HG03039 (cell line): ENCODE measurements at regions not wholly inside any gene's neighbourhood (a gene's known extent, or its start where the extent isn't known, plus 50 kb on each side); places are given as distances from the start of the nearest gene placed in this dataset.
A peak's percentile ranks its signal among the peaks of the same experiment; 100 is the strongest.

ENCODE experiments used
- ATAC-seq: cut with Tn5 transposase; IDR thresholded peaks from one replicate; pipeline ENCODE4 v1.9.1; 2021; ENCODE audit warnings: mild to moderate bottlenecking, moderate library complexity; ENCODE audit not compliant: unreplicated experiment

DNA sequence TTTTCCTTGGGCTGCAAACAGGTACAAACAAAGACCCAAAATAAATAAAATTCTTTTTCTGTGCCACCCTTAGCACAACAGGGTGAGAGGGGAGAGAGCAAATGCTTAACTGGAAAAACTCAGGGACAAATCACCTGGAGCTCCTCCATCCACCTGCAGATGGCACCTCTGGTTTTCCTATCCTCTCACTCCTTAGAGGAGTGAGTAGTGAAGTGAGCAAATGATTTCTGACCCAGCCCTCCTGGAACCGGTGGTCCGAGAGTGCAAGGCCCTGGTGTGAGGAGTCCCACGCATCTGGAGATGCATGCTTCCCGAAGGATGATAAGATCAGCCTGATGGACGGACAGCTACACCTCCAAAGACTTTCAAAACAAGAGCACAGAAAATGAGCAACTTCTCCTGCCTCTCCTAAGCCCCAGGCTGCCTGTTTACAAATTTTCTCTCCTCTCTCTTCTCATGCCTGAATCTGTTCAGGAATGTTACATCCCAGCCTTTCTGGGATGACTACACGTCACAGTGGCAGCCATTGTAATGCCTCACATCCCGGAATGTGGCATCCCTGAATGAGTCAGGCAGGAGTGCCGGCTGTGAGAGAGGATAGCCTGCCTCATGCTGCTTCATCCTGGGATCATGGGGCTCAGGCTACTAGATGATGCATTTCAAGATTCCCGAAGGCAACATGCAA, 86.4 kb downstream of the ADRB2 start:
- no peak for ATAC-seq

GRCh38 chr5:148913493-148913892, 87.1 kb downstream of the ADRB2 start:
- ATAC-seq = no peak

GRCh38 chr5:148913985-148914431, 87.6 kb downstream of the ADRB2 start:
- no peak for ATAC-seq

DNA sequence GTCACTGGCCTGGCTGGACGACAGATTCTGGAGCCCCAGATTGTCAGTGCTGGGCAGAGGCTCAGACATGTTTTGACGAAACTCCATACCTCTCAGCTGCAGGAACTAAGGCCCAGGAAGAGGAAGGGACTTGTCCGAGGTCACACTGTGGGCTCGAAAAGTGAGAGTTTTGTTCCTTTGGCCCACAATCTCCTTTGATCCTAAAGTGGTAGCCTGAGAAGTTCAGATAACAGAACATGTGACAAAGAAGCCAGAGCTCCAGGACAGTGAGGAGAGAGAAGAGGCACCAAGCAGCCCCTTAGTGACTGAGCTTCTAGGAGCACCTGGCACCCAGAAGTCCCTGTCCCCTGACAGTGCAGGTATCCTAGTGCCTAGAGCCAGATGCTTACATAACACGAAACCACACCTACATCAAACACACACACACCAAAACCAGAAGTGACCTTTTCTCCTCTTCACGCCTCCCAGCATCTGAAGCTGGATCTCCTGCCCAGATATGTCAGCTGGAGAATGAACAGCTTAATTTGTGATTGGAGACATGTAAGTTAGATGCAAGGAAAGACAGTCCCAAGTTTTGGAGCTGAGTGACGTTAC, 88.9 kb downstream of the ADRB2 start:
- ATAC-seq = no peak

DNA sequence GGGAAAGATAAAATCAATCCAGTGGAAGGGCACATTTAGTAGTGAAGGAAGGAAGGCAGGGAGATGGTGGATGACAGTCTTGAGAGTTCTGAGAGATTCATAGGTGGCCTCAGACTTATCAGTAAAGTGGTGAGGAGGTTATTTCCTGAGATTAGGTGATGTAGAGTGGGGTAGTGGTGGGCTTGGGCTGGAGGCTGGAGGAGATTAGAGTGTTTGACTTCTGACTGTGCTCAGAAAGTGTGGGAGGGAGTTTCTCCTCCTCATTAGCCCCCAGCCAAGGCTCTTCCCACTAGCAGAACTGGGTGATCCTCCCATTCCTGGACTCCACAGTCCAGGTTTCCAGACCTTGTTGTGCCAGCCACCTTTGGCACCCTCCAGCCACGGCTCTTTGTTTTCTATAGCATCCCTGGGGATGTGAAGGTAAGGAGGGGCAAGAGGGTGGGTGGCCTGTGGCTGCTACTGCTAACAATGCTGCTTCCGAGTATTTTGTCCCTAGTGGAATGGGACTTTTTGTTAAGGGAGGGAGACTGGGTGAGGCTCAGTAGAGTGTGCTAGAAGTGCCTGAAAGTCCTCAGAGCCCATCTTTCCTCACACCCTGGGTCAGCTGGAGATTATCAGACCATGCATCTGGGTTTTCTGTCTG, 94.4 kb downstream of the ADRB2 start:
- ATAC-seq = no peak

DNA sequence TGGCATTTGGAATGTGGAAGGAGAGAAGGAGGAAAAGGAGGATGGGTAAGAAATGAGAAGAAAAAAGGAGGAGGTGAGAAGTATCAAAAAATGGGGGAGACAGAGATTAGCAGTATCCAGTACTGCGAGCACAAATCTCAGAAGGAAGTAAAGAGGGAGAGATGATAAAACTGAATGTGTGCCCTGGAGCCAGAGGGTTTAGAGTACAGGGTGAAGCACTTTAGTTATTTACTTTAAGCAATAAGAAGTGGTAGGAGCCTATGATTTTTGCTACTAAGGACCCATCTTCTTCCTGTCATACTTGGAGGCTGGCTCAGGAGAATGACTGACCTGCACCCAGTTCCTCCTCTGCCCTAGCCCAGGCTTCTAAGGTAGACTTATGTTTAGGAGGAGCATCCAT, 94.9 kb downstream of the ADRB2 start:
- ATAC-seq = no peak

DNA sequence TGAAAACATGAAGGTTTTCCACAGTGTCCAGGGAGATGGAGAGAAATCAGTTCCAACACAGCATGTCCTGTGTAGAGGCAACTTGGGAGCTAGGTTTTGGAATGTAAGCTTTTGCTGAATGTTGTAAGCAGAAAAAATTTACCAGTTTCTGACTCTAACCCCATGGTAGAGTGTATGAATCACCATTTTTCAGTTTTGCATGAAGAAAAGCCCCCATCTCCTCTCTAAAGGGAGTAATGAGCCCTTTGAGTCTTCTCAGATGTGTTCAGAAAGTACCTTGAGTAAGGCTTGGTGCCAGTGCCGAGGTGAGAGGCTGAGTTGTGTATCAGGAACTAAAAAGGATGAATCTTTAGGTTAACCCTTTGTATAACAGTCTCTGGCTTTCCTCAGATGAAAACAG, 96.2 kb downstream of the ADRB2 start:
- peak; percentile 86 for ATAC-seq

- no peak for ATAC-seq
These were observed 96.6 kb downstream of the ADRB2 start for GRCh38 chr5:148923023-148923422.

DNA sequence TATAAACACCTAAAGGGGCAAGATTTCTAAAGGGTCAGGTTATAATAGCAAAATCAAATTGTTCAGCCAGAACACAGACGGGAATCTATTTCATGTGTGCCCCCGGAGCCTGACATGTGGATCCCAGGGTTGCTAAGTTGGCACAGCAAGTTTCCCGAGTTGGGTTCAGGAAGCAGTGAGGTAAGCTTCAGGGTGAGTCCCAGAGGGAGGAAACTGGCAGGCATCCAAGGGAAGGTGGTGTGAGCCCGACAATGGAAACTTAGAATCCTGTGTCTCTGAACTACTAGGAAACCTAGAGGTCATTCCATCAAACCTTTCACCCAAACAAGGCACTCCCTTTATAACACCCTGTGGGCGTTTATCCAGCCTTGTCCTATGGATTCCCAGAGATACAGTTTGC, 98.4 kb downstream of the ADRB2 start:
- no peak for ATAC-seq

GRCh38 chr5:148926207-148926606, 99.8 kb downstream of the ADRB2 start:
- ATAC-seq = no peak

DNA sequence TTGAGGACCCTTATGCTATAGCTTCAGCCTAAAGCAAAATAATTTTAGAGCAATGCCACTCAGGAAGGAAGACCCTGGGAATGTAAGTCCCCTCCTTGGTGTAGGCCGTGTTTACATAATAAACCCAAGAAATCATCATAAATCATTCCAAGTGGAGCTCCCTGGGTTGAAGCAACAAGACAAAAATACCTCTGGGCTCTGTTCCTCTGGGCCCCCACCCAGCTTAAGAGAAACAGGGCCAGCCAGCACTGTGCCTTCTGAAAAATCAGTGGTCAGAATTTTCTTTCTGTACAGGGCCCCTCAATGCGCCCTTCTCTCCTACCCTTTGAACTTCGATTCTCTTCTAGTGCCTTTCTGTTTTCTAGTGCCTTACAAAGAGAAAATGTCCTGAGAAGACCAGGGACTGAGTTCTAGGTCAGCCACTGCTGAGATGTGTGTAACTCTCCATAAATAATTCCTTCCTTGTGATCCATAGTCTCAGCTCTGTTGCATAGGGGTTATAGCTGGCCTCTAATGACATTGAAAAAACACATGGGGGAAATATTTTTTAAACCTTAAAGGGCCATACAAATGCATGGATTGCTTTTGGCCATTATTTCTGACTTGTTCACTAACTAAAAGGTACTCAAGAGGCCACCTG, 101.0 kb downstream of the ADRB2 start:
- ATAC-seq = no peak

- no peak for ATAC-seq
These were observed 101.7 kb downstream of the ADRB2 start for GRCh38 chr5:148928141-148928540.

DNA sequence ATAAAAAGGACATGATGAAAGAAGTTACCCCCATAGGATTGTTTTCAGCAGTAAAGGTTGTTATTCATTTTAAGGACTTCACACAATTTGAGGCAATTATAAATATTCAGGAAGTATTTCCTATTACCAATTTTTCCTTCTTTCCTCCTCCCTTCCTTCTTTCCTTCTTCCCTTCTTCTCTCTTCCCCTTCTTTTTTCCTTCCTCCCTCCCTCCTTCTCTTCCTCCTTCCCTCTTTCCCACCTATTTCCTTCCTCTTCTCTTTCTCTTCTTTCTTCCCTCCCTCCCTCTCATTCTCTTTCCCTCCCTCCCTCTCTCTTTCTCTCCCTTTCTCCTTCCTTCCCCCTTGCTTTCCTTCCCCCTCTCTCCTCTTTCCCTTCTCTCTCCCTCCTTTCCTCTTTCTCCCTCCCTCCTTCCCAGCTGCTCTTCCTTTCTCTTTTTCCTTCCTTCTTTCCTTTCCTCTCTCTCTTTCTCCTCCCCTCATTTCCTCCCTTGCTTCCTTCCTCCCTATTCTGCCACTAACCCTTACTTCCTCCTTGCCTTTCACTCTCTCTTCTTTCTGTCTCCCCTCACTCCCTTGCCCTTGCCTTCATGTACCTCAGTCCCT, 105.1 kb downstream of the ADRB2 start:
- no peak for ATAC-seq

- ATAC-seq = no peak
These were observed 106.0 kb downstream of the ADRB2 start for GRCh38 chr5:148932355-148932935.

- ATAC-seq = no peak
These were observed 107.6 kb downstream of the ADRB2 start for GRCh38 chr5:148933903-148934432.

- no peak for ATAC-seq
These were observed 108.5 kb downstream of the ADRB2 start for GRCh38 chr5:148934895-148935400.

DNA sequence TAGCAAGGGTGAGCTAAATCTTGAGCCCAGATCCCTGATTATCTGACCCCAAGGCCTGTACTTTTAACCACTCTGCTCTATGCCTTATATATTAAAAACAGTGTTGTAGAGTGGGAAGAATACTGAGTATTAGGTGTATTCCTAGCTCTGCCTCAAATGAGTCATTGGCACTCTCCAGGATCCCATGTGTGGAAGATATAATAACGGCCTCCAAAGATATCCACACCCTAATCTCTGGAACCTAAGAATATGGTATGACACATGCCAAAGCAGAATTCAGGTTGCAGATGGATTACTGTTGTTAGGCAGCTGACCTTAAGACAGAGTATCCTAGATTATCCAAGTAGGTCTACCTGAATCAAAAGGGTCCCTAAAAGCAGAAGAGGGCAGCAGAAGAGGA, 110.8 kb downstream of the ADRB2 start:
- no peak for ATAC-seq

- no peak for ATAC-seq
These were observed 111.6 kb downstream of the ADRB2 start for GRCh38 chr5:148937830-148938521.

DNA sequence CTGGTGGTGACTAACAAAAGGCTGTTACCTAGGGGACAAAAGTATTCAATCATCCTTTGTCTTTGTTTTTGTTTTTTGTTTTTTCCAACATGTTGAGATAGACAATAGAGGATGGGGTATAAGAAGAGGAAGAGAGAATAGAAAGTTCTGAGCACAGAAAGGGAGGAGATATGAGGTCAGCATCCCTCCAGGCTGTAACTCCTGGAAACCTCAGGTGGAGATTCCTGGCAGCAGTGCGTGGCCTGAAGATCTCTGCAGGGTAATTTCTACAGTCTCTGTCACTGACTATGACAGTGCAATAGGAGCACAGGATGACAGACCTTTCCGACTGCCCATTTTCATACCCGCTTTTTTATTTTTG, 112.1 kb downstream of the ADRB2 start:
- ATAC-seq = no peak

DNA sequence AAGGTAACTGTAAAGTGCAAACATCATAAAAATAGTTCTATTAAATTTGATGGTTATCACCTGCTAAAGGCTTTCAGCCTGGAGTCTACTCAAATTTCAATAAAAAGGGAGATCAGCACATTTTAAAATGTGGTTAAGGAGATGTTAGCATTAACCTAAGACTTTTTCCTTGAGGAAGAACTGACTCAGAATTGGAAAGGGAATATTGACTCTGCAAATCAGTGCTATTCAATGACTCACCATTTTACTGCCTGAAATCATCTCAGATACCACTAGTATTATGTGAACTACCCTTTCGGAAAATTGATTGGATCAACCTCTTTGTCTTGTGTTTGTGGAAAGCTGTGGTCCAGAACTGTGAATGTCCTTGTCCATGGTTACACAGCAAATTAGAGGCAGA, 113.3 kb downstream of the ADRB2 start:
- no peak for ATAC-seq
